PC-9 (cell line): ENCODE measurements at regions not wholly inside any gene's neighbourhood (a gene's known extent, or its start where the extent isn't known, plus 50 kb on each side); places are given as distances from the start of the nearest gene placed in this dataset.

ENCODE experiments used
- BruUV-seq: library from RNA; stranded (reverse); fragments of 400-500 nt; replicated peaks from 2 replicates; lab custom pipeline; 2021; lab: Mats Ljungman, UMichigan
- CTCF ChIA-PET: fragments of 300-600 bp; sonication (Branson Sonifier 250); formaldehyde crosslinking; loops from one replicate; lab custom pipeline; 2022; ENCODE audit warnings: antibody characterized with exemption; lab: Charles Lee
- POLR2A ChIA-PET: fragments of 300-600 bp; sonication (Branson Sonifier 250); formaldehyde crosslinking; loops from one replicate; lab custom pipeline; 2022; ENCODE audit warnings: antibody characterized with exemption; ENCODE audit not compliant: unreplicated experiment; lab: Charles Lee
- DNase-seq, 2 experiments: peaks; one replicate each; pipeline versions ENCODE4 v3.0.0 to v3.0.0-alpha.2; 2015 to 2022; ENCODE audit warnings: mixed read lengths in 1 of 2
- H2AFZ ChIP-seq: fragments of 200-600 bp; sonication (generic); 2 replicates; pipeline ENCODE4 v1.8.1; 2017; ENCODE audit warnings: antibody characterized with exemption
- H3F3A ChIP-seq: fragments of 200-600 bp; sonication (generic); 2 replicates; pipeline ENCODE4 v1.8.1; 2017; ENCODE audit warnings: antibody characterized with exemption, mild to moderate bottlenecking, low read depth; ENCODE audit not compliant: insufficient read depth
- H3K27ac ChIP-seq: fragments of 200-600 bp; sonication (generic); 2 replicates; pipeline ENCODE4 v1.6.1; 2016; ENCODE audit warnings: mixed run types
- H3K27me3 ChIP-seq: fragments of 200-600 bp; sonication (generic); 2 replicates; pipeline ENCODE4 v1.6.1; 2016; ENCODE audit warnings: low read depth, mixed run types; ENCODE audit not compliant: insufficient read depth
- H3K36me3 ChIP-seq: fragments of 200-600 bp; sonication (generic); 2 replicates; pipeline ENCODE4 v1.6.1; 2016; ENCODE audit warnings: low read depth, mixed run types
- H3K4me1 ChIP-seq: fragments of 200-600 bp; sonication (generic); replicated peaks from 2 replicates; pipeline ENCODE4 v1.6.1; 2016; ENCODE audit warnings: mixed run types; ENCODE audit not compliant: insufficient read depth
- H3K4me2 ChIP-seq: fragments of 200-600 bp; sonication (generic); 2 replicates; pipeline ENCODE4 v1.6.1; 2017; ENCODE audit warnings: mixed run types
- H3K4me3 ChIP-seq: fragments of 200-600 bp; sonication (generic); 2 replicates; pipeline ENCODE4 v1.6.1; 2016; ENCODE audit warnings: mixed run types
- H3K79me2 ChIP-seq: fragments of 200-600 bp; sonication (generic); 2 replicates; pipeline ENCODE4 v1.6.1; 2017; ENCODE audit warnings: low read depth, mixed run types
- H3K9me2 ChIP-seq: fragments of 200-600 bp; sonication (generic); 2 replicates; pipeline ENCODE4 v1.8.1; 2017; ENCODE audit warnings: mild to moderate bottlenecking; ENCODE audit not compliant: insufficient read depth
- H3K9me3 ChIP-seq: fragments of 200-600 bp; sonication (generic); 2 replicates; pipeline ENCODE4 v1.8.1; 2016; ENCODE audit warnings: low read depth; ENCODE audit not compliant: insufficient read depth
- H4K20me1 ChIP-seq: fragments of 200-600 bp; sonication (generic); 2 replicates; pipeline ENCODE4 v1.8.1; 2017; ENCODE audit not compliant: insufficient read depth
- EZH2 ChIP-seq: fragments of 200-600 bp; sonication (generic); IDR thresholded peaks from 2 replicates; pipeline ENCODE4 v1.8.0; 2017; ENCODE audit warnings: antibody characterized with exemption, low read depth
- intact Hi-C: fragments of 100-400 bp; cut with micrococcal nuclease; formaldehyde crosslinking; loops from one replicate; pipeline ENCODE4 v1.10.0; 2022; ENCODE audit not compliant: unreplicated experiment
- TF ChIP-seq, protein P1 (sequence below): fragments of 200-600 bp; sonication (generic); conservative IDR thresholded peaks from 2 replicates; pipeline ENCODE4 v1.6.1; 2017; ENCODE audit warnings: mixed run types, antibody characterized with exemption, mild to moderate bottlenecking, moderate library complexity

DNA sequence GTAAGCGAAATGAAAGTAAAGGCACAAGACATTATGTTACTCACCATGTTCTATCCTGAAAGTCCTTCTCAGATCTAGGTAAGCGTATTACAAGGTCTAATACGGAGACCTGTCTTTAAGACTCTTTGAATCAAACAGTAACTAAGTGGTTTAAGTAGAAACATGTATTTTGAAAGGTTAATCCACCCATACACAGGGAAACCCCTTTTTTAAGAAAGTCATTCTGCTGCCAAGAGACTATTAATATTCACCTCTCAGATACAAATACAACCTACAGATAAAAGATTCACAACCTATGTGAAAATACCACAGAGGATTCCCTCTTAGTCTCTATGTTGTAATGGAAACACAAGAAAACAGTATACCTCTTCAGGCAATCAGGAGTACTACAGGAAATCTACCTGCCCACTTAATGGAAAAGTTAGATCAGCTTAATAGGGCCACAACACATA, 63.2 kb upstream of the TNIP3 start:
- Histone ChIP-seq H3K27me3 (no peaks in the 10 kb centered on the region), H4K20me1 (no peaks in the 10 kb centered on the region), H2AFZ (no peak overlapping the region), H3K79me2 (no peaks in the 10 kb centered on the region), H3K9me2 (no peaks in the 10 kb centered on the region), H3K4me2 (no peak overlapping the region), H3F3A (no peaks in the 10 kb centered on the region), H3K4me1 (no peaks in the 10 kb centered on the region), H3K4me3 (no peak overlapping the region), H3K9me3 (no peaks in the 10 kb centered on the region), H3K36me3 (no peaks in the 10 kb centered on the region), H3K27ac (no peak overlapping the region)
- intact Hi-C loops = no loop called here
- no peak for DNase-seq
- TF ChIP-seq, protein P1, sequence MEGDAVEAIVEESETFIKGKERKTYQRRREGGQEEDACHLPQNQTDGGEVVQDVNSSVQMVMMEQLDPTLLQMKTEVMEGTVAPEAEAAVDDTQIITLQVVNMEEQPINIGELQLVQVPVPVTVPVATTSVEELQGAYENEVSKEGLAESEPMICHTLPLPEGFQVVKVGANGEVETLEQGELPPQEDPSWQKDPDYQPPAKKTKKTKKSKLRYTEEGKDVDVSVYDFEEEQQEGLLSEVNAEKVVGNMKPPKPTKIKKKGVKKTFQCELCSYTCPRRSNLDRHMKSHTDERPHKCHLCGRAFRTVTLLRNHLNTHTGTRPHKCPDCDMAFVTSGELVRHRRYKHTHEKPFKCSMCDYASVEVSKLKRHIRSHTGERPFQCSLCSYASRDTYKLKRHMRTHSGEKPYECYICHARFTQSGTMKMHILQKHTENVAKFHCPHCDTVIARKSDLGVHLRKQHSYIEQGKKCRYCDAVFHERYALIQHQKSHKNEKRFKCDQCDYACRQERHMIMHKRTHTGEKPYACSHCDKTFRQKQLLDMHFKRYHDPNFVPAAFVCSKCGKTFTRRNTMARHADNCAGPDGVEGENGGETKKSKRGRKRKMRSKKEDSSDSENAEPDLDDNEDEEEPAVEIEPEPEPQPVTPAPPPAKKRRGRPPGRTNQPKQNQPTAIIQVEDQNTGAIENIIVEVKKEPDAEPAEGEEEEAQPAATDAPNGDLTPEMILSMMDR = 0 out of 2 replicates have a peak, but pooled peaks have one; percentile 33
- no peak for TF ChIP-seq EZH2
- POLR2A ChIA-PET = no interaction called here
- CTCF ChIA-PET = no interaction called here
- BruUV-seq = no TSS peak

DNA sequence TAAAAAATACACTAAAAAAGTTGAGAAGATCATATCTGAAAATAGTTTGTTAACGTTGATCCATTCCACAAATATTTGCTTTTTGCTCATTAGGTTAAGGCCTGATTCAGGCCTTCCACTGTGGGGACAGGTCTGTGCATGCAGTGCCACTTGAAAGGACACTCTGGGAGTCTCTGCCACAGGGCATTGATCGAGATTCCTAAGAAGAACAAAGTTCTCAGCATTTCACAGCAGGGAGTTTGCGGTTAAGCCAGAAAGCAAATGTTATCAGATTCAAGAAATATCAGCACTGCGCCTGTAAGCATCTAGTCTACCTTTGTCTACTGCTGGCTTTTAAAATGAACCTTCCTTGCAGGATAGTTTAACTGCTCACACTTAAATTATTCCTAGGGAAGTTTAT, 62.2 kb upstream of the TNIP3 start:
- Histone ChIP-seq H3K79me2 (no peaks in the 10 kb centered on the region), H3K4me3 (no peak overlapping the region), H3K4me2 (no peak overlapping the region), H3K9me2 (no peaks in the 10 kb centered on the region), H3K27ac (no peak overlapping the region), H3K27me3 (no peaks in the 10 kb centered on the region), H3K36me3 (no peaks in the 10 kb centered on the region), H2AFZ (no peak overlapping the region), H3K4me1 (no peaks in the 10 kb centered on the region), H4K20me1 (no peaks in the 10 kb centered on the region), H3F3A (no peaks in the 10 kb centered on the region), H3K9me3 (no peaks in the 10 kb centered on the region)
- no TSS peak for BruUV-seq
- intact Hi-C loops = no loop called here
- POLR2A ChIA-PET = no interaction called here
- CTCF ChIA-PET = no interaction called here
- no peak for DNase-seq
- no peak for TF ChIP-seq EZH2
- TF ChIP-seq, protein P1 = no peak

DNA sequence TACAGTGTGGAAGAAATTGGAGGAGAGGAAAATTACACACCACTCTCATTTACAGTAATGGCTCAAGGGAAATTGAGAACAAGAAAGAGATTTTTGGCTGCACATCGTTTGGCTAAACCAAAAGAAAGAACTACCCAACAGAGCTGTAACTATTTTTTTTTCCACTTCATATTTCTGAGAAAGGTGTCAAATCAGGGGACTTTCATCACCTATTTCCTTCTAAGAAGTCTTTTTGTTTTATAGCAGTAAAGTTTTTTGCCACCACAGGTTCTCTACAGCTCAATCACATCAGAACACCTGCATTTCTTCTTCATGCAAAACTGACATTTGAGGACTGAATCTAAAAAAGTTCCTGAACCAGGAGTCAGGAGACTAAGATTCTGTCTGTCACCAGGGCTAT, 57.5 kb upstream of the TNIP3 start:
- no TSS peak for BruUV-seq
- ChIA-PET CTCF (no interaction called here), POLR2A (no interaction called here)
- H3K36me3 ChIP-seq = no peaks in the 10 kb centered on the region
- H3F3A ChIP-seq = no peaks in the 10 kb centered on the region
- H3K9me3 ChIP-seq = no peaks in the 10 kb centered on the region
- no peaks in the 10 kb centered on the region for H3K27me3 ChIP-seq
- no peak for DNase-seq
- H3K4me3 ChIP-seq = no peak overlapping the region
- no peaks in the 10 kb centered on the region for H3K9me2 ChIP-seq
- H2AFZ ChIP-seq = 0 out of 2 replicates have a peak overlapping the region, but pooled peaks have one; percentile 31
- TF ChIP-seq EZH2 = no peak
- TF ChIP-seq, protein P1 = no peak
- no peaks in the 10 kb centered on the region for H3K4me1 ChIP-seq
- H3K27ac ChIP-seq = no peak overlapping the region
- no peaks in the 10 kb centered on the region for H3K79me2 ChIP-seq
- intact Hi-C loops = no loop called here
- H4K20me1 ChIP-seq = no peaks in the 10 kb centered on the region
- H3K4me2 ChIP-seq = no peak overlapping the region
